ENCODE measurements at regions not wholly inside any gene's neighbourhood (a gene's known extent, or its start where the extent isn't known, plus 50 kb on each side); places are given as distances from the start of the nearest gene placed in this dataset.

DNA sequence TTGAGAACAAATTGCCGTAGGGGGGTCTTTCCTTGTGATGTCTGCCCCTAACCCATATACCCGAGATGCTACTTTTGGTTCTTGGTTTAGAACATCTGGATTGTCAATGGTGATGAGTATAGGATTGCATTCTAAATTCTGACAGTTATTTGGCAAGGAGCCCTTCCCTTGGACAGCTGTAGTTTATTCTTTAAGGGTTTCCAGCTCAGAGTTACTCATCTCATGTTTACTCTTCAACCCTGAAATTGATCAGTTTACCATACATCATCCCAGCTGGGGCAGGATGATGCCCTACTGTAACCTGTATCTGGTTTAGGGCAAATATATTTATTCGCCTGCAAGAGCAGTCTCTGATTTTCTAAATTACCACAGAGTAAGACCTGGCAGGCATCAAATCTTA is 85.7 kb upstream of the XCR1 start:
- no peak for FAIRE-seq

DNA sequence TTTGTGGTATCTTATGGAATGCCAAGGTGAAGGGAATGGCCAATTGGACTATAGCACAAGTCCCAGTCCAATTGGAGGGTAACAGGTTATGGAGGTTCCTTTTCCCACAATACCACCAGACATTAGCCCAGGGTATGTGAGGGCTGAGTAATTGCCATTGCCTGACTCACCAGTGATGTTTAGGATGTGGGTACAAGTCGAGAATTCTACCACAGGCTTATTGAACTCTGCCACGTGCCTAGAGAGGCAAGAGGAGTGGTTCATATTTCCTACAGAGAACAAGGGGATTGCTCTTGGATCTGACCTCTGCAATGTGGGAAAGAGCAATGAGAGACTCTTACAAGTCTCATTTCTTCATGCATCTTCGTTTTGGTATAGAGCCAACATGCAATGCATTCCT is 85.0 kb upstream of the XCR1 start:
- FAIRE-seq = no peak

DNA sequence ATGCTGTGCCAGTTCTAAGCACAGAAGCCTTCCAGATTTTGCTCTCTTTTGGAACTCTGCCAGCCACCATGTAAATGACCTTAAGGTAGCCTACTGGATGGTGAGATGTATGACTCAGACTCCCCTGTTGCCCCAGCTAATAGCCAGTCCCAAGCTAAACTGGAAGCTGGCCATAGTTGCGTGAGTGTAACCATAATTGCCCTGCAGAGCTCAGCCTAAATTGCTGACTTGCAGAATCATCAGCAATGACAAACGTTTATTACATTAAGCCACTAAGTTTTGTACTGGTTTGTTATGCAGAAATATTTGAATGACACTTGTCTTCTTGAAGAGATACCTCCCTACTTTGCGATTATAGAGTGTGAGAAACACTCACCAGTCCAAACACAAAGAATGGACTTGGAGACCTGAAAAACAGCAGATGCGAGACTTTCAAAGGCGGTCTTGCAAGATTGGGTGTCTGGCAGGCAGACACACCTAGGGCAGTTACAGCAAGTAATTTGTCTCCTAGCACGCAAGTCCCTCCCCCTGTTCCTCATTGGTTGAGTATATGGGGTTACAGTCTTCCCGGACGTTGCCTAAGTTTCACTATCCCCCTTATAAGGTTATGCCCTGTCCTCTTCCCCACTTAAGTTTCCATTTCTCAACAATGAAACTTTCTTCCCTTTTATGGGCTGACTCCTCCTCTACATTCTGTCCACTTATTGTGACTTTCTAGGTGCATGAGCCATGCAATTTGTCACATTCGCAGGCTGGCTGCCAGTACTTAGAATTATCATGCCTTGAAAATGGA is 83.6 kb upstream of the XCR1 start:
- FAIRE-seq = no peak

DNA sequence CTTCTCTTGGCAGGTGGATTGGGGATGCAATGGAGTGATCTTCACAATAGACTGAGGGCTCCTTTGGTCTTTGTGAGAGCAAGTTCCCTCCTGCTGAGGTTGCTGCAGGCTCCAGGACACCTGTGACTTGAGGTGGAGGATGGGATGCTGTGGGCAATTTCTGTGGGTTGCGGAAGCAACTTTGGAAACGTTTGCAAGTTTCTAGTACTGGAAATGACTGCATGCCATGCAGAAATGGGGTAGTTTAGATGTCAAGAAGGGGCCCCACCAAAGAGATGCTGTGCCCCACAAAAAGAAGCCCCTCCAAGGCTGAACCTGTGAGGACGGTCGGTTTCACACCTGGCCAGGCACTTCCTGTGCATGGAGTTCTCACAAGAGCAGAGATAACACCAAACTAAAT is 80.4 kb upstream of the XCR1 start:
- FAIRE-seq = no peak

DNA sequence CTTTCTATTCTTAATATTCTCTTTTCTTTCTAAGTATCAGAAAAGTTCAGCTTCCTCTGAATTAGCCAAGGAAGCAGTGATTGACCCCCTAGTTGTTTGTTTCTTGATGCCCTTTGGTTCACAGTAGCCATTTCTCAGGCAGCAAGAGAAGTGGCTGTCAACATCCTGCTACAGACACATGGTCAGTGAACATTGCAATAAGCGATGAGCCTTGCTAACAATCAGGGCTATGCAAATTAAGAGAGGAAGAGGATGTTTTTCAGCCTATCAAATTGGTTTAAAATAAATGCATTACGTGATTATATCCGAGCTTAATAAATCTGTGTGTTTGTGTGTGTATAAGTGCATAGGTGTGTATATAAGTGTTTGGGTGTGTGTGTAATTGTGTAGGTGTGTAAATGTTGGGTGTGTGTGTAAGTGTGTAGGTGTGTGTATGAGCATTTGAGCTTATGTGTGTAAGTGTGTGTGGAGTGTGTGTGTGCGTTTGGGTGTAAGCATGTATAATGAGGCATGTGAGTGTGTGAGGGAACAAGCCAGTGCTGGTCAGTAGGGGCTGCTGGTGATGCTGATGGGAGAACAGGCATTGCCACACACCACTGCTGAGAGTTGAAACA is 78.1 kb upstream of the XCR1 start:
- no peak for FAIRE-seq

DNA sequence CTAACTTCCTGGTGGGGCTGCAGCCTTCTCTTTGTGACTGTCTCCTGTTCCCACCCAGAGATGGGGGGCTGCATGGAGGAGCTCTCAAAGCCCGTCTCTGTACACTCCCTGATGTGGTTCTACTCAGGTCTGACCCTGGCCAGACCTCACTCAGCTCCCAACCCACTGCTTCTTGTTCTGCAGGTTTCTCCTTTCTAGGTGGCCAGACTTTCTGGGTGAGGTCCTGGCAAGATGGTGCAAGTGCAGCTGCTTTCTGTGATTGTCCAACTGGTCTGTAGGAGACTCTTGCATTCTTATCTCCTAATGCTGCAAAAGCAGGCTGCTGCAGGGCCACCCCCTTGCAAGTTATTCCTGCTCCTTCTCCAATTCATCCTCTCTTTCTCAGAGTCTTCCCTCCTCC is 77.4 kb upstream of the XCR1 start:
- FAIRE-seq = no peak

DNA sequence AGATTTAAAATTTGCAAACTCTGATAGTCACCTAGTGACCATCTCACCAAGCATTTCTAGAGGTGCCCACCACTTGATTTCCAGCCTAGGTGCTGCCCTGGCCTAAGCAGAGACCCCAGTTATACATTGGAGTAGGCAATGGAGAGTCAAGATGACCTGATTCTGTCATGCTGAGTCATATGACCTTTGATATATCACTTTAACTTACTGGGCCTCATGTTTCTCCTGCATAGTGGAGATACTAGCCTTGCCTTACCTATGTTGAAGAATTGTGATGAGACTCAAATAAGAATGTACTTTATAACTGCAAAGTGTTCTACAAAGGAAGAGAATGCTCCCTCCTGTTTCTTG is 75.5 kb upstream of the XCR1 start:
- FAIRE-seq = no peak

DNA sequence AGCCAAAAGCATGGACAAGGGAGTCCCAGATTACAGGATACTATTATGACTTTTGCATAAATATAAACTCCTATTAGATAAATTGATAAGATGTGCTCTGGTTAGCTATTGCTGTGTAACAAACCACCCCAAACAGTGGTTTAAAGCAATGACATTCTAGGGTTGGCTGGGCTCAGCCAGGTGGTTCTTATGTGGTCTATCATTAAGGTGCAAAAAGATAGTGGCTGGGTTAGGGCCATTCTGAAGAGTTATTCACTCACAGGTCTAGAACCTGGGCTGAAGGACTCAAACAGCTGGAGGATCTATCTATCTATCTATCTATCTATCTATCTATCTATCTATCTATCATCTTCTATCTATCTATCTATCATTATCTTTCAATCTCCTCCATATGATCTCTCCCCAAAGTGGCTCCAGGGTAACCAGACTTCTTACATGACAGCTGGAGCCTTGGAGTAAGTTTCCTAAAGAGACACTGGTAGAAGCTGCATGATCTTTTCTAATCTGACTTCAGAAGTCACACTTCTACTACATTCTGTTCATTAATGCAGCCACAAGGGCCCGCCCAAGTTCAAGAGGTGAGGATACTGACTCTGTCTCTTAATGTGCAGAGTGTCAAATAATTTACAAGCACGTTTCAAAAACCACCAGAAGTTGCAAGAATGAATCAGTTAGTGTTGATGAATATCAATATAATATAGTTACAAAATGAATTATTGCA is 74.9 kb upstream of the XCR1 start:
- FAIRE-seq = no peak

DNA sequence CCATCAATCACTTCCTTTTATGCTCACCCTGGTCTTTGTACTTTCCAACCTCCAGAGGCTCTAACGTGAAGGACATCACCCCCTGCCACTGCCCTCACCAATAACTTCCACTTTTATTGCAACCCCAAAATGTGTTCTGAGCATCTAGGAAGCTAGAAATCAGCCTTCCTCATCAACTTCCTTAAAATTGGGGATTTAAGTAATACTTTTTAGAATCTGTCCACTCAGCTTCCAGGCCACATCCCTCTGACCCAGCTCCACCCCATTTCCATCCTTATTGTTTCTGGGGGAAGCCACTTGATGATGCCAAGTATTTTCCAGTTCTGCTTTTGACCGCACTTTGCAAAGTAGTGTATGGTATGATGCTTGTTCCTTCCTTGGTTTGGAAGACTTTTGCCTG is 73.5 kb upstream of the XCR1 start:
- FAIRE-seq = no peak

DNA sequence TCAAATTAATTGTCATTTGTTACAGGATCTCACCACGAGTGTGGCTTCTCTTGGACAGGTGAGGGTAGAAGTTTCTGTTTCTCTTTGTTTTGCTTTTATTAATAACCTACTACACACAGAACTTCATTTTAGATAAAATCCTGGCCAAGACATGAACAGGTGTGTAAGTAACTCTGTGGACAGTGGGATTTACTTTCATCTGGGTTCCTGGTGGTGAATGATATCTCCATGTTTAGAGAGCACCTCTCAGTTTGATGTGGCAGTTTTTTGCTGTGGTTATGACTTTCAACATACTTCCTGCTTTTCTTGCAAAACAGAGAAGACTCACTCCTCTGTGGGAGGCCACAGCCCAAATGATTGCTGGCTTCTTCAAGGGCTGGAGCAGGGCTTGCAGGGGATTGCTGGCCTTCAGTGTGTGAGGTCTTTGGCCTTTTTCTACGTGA is 71.1 kb upstream of the XCR1 start:
- FAIRE-seq = no peak

DNA sequence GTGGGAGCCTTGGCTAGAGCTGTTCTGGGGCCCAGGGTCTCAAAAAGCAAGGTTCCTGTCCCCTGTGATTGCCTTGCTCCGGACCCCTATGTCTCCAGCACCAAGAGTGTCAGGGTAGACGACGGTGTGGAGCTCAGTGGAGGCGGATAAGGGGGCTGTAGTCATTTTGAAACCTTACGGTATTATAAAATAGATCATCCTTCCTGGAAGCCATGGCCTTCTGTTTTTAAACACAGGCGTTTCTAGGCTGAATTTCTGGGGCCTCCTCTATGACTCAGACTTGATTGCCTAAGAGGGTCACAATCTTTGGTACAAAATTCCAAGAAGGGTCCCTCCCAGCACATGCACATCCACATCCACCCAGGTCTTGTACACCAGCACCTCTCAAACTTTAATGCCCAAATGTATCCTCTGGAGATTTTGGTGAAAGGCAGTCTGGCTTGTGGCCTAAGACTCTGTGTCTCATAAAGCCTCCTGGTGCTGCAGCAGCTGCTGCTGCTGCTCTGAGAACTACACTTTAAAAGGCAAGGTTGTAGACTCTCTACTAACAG is 70.5 kb upstream of the XCR1 start:
- no peak for FAIRE-seq

DNA sequence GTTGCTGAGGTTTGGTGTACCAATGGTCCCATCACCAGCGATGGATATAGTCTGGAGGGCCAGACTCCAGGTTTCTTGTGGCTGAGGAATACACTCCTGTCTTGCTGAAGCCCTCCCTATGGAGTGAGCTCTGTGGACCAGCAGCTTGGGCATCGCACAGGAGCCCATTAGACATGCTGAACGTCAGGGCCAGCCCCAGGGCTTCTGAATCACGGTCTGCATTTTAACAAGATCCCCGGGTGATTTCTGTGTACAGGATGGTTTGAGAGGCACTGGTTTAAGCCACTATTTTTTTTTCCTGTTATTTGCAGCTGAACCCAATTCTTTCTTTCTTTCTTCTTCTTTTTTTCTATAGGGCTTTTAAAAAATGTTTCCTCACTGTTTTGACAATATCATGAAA is 69.5 kb upstream of the XCR1 start:
- FAIRE-seq = no peak

DNA sequence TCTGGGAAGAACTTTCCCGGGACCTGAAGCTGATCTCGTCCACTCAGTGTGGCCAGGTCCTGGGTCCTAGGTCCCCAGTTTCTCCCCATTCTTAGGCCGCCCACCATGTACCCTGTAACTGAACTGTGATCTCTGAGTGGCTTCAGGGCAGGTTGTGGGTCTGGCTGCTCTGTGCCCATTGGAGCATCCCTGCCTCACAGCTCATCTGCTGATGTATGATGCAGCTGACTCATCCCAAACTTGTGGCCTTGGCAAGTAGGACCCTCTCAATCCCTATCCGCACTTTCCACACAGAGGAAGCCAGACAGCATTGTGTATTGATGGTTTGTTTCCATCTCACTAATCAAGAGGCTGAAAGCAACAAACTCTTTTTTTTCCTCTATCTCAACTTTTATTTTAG is 69.1 kb upstream of the XCR1 start:
- no peak for FAIRE-seq

DNA sequence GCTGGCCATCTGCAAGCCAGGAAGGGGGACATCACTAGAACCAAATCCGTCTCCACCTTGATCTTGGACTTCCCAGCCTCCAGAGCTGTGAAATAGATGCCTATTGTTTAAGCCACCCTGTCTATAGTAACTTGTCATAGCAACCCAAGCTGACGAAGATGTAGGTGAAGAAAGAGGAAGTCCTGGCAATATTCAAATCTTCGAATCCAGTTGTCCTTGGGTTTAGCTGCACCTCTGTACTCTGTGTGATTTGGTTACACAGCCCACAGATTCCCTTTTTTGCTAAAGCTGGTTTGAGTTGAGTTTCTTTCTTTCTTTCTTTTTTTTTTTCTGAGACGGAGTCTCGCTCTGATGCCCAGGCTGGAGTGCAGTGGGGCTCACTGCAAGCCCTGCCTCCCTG is 68.0 kb upstream of the XCR1 start:
- no peak for FAIRE-seq

DNA sequence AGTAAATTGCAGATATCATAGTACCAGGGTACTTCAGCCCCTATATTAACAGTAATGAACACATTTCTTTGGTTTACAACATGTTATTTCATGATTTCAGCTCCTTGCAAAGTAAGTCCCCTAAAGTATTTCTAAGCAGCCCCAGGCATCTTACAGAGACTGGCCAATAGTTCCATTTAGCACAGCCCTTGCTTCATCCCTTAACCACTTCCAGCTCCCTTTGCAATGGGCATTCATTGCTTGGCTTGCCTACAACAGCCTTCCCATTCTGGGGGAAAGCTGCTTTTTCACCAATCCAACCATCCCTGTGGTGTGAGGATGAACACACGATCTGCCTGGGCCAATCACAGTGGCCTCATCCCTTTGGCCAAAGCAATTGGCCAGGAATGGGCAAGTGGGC is 67.2 kb upstream of the XCR1 start:
- FAIRE-seq = no peak

DNA sequence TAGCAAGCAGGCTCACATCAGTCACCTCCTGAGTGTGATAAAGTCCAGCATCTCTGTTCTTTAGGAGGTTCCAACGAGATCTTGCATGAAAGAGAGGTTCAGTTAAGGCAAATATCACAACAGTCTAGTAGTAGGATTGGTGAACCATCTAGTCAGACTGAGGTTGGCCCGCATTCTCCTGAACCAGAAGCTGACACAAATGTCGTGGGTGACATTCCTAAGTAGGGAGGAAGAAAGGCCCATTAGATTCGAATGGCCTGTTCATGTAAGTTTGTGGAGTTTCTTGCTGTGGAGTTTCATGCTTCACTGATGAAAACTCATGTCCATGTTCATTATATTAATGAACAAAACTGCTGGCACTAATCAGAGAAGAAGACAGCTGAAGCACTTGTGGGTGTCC is 66.7 kb upstream of the XCR1 start:
- no peak for FAIRE-seq

DNA sequence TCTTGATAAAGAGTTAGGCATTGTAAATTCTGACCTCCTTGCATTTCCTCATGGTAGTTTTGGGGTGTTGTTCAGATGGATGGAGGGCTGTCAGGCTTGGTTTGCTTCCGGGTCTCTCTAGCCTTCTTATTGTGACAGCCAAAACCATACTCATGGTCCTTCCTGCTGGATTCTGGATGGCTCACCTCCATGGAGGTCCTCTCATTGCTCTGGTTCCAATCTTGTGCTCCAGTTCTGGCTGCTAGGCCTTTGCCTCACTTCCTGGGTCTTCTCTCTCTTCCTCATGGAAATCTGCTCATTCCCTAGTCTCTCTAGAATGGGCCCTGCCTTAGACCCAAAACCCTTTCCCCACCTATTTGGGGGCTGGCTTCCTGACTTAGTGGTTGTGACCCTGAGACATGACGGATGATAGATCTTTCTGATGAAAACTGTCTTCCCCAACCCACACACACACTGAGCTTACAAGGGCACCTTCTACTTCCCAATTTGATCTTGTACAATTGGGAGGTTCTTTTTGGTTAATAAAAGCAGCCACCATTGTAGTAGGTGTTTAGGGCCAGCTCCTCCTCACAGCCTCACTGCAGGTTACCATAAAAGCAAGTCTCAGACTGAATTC is 66.2 kb upstream of the XCR1 start:
- no peak for FAIRE-seq

DNA sequence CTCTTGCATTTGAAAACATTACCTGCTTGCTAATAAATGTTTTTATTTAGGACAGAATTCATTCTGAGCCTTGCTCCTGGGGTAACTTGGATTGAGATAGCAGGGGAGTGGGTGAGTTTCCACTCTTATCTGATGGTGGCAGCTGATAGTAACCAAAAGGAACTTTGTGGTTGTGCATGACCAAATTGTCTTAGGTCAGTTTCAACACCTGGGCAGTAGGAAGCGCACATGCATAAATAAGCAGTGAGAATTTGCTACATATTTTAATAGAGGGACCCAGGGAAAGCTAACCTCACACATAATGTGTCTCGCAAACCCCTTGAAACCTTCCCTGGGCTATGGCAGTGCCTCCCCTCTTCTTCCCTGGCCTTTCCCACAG is 65.4 kb upstream of the XCR1 start:
- FAIRE-seq = no peak

DNA sequence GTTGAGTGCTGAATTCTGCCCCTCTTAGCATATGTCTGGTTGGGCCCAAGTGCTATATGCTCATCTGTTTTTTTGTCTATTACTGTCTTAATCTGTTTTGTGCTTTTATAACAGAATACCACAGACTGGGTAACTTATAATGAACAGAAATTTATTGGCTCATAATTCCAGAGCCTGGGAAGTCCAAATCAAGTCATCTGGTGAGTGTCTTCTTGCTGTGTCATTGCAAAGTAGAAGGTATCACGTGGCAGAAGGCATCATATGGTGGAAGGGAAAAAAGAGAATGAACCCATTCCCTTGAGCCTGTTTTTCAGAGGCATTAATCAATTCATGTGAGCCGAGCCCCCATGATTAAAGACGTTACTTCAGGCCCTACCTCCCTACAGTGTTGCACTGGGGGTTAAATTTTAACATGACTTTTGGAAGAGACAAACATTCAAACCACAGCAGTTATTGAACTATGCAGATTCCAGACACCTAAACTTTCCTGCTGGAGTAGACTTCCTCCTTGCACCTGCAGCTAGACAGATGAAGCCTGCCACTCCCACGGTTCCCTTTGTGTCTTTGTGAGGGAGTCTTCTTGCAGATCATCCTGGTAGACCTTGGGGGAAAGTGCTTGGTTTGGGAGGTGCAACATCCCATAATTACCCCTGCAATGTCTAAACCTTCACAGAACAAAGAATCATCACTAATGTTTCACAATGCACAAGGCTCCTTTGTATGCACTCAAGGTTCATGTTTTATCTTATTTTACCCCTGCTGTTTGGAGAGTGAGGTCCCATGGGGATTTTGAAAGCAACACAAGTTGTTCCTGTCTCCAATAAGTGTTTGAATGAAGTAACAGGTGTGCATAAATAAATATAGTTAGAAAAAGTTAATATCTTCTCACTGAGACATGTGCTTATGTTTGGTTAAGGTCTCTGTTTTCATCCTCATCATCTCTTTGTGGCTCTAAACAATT is 64.7 kb upstream of the XCR1 start:
- no peak for FAIRE-seq

DNA sequence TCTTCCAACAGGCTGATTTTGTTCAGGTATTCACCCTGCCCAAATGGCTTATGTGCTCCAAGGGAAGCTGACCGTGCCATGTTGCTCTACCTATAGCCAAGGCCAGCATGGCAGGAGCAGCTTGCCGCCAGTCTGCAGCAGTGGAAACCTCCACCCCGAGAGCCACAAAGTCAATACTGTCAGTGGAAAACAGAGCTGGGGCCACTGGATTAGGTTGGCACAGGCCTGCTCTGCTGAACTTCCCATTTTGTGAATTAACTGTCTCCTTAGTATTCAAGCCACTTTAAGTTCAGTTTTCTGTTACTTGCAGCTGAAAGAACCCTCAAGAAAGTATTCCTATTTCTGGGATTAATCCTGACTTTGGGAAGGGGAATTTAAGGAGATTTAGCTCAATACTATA is 63.8 kb upstream of the XCR1 start:
- FAIRE-seq = no peak

DNA sequence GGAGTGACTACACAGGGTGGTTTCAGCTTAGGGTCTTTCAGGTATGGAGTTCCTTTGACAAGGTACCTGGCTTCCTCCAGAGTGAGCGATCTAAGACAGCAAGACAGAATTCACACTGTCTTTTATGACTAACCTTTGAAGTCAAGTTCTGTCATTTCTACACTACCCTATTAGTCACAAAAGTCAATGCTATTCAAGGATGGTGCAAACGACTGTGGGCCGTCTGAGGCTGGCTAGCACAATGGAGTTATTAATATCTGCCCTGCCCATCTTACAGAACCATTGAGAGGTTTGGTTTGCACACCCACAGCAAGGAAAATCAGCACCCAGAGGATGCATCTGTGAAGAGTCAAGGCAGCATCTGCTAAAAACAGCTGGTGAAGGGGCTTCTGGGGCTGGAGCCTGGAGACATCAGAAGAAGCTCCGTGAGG is 62.9 kb upstream of the XCR1 start:
- FAIRE-seq = no peak

DNA sequence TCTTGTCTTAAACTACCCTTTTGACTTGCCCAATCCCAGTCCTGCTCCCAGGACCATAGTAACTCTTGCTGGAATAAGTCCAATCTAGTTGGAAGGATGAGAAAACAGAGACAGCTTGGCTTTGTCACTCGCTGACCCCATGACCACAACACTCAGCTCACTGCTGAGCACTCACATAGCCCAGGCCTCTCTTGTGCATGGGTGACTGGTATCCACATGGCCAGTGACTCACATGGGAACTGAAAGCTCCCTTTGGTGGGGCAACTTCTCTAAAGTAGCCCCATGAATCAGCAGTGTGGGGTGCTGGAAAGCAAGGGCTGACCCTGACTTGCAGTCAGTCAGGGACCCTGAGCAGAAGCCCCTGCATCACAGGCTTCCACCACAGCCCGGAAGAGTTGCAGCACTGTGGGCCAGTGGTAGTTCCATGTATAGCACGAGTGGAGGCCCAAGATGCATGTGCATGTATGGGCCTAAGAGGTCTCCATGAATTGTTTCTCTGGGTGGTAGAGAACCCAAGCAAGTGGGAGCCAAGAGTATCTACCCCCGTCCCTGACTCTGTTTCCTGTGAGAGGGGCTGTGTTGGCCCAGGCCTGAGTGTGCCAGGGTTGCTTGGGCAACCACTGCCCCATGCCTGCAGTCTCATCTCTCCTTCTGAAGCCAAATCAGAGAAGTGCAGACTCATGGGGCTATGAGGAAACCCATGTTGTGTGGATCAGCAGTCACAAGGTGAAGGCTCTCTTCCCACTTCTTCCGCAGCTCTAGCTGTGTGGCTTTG is 62.1 kb upstream of the XCR1 start:
- FAIRE-seq = no peak
